Fibroblast of the conjunctiva (primary cell): ENCODE measurements at regions not wholly inside any gene's neighbourhood (a gene's known extent, or its start where the extent isn't known, plus 50 kb on each side); places are given as distances from the start of the nearest gene placed in this dataset.

Experiments
- DNase-seq: peaks from one replicate; pipeline ENCODE4 v3.0.0-alpha.2; 2010; ENCODE audit warnings: low read depth

DNA sequence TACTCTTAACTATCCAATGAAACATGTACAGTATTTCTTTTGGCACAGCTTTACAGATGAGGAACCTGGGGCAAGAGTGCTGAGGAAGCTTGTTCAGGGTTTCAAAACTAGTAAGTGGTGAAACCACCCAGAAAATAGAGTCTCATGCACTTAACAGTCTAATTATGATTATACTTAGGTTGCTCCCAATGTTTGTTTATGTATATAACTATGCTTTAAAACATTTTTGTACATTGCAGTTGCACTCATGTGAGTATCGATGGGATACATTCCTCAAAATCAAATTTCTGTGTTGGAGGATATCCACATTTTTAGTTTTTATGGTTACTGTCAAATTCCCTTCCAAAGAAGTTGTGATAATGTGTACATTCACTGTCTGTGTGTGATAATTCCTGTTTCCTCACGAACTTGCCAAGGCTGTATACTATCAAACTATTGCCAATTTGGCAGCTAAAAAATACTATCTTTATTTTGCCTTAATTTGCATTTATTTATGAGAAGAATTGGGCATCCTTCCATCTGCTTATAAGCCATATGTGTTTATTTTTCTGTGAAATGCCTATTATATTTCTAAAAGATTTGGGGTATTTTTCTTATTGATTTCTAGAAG is 143.9 kb upstream of the SSTR1 start:
- no peak for DNase-seq

DNA sequence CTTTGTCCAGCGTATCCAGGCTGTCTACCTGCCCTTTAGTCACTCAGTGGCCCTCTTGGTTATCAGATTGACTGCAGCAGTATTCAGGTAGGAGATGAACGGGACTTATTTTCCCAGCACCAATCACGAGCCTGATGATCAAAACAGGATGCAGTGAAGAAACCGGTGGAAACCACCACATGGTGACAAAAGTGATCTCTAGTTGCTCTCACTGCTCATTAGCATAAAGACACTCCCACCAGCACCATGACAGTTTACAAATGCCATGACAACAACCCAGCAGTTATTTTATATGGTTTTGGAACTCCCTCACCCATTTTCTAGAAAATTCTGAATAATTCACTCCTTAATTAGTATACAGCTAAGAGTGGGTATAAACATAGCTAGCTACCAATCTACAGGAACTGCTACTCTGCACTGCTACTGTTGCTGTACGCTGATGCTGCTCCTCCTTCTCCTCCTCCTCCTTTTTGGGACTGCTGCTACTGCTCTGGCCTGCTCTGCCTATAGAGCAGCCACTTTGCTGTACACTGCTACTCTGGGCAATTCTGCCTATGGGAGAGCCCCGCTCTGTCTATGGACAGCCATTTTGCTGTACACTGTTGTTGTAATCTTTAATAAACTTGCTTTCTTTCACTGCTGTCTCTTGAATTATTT is 142.5 kb upstream of the SSTR1 start:
- DNase-seq, result no peak

DNA sequence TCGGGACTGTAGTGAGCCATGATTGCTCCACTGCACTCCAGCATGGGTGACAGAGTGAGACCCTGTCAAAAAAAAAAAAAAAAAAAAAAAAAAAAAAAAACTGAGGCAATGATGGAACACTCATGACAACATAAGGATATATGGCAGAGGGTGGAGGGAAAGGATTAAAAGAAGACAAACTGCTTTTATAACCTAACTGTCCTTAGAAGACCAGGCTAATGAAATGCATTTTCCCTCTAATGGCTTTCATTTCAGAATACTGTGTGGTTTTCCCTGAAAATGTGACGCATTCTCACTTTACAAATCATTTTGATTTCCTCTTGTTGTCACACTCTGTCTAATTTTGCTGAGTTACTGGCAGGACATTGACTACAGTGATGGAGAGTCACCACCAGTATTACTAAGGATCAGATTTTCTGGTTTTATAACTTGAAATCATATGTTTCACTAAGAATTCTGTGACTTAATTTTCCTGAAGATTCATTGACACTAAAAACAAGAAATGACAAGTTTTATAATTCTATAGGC is 137.6 kb upstream of the SSTR1 start:
- no peak for DNase-seq

DNA sequence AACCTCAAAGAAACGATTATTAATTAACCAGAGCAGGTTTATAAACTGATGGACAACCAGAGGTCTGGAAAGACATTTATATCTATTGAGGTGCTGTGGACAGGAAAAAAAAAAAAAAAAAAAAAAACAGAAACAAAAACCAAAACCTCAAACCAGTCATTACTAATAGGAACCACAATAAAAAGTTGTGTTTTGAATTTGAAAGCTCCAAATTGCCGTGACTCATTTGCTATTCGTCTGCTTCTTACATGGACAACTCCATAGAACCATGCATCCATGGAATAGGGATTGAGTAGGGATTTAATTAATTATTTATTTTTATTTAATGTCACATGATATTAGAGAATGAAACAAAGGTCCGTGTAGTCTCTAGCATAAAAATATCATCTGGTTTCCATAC is 134.1 kb upstream of the SSTR1 start:
- no peak for DNase-seq

DNA sequence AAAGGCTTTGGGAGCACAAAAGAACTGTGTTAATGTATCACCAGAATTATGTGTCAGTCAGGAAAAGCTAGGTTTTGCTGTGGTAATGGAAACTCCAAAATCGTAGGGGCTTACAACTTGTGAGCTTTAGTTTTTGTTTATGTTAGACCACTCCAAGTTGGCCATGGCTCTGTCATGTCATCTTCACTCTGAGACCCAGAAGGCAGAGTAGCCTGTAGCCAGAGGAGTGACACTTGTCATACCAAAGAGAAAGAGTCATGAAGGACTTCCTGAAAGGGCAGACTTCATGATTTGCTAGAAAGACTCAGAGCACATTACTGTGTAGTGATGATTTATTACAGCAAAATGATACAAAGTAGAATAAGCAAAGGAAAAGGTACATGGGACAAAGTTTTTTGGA is 133.6 kb upstream of the SSTR1 start:
- DNase-seq, result no peak

DNA sequence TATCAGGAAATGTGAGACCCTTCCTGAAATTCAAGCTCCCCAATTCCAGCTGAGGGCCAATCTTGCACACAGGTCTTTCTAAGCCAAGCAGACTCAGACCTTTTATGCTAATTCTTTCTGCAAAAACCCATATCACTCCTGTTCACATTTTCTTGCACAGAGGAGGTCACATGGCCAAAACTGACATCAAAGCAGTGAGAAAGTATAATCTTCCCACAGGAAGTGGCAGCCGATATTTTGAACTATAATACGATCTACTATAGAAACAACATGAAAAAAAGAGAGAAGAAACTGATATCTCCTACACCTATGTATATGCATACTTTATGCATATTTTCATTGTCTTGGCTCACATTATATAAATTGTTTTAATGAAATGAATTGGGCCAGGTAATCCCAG is 132.9 kb upstream of the SSTR1 start:
- DNase-seq, result no peak

DNA sequence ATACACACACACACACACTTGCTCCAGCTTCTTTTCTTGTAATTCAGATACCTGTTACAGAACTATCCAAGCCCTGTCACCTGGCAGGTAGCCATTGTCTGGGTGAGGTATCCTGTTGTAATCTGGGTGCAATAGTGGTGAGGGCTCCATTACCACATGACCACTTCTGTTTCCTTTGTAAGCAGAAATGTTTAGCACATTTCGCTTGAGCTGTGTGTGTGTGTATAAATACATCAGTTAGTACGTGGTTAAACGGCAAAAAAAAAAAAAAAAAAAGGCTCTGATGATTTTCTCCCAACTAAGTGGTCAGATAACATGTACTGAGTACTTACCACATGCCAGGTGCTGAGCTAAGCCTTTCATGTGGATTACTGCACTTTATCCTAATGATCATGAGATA is 129.3 kb upstream of the SSTR1 start:
- no peak for DNase-seq

DNA sequence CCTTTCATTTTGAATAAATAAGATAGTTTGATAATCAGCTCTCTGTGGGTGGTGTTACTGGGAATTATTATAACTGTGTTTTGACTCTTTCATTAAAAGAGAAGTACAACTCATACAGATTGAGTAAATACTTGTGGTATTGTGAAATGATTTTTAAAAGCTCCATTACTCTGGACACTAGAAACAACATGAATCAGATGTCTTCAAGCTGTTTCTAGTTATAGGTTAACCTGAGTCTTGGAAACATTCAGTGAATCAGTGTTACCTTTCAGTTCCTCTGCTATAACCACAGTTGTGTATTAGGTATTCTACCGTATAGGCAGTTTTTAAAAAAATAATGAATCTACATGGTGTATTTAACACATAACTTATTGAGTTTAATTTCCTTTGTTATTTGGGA is 128.4 kb upstream of the SSTR1 start:
- no peak for DNase-seq

DNA sequence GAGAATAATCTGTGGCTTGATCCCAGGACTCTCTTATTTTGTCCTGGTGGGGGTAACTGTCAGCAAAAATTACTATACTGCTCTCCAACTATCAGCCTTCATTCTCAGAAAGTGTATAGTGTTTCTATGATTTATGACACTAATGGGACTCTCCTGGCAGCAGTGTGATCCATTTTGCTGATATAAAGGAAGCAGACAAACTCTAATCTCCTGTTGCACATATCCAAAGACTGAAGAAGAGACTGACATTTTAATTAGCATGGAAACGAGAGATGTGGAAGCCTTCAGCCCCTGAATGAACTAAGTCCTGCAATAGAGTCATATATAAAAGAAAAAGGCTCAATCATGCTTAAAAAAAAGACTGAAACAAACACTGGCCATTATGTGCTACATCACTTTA is 127.8 kb upstream of the SSTR1 start:
- no peak for DNase-seq

DNA sequence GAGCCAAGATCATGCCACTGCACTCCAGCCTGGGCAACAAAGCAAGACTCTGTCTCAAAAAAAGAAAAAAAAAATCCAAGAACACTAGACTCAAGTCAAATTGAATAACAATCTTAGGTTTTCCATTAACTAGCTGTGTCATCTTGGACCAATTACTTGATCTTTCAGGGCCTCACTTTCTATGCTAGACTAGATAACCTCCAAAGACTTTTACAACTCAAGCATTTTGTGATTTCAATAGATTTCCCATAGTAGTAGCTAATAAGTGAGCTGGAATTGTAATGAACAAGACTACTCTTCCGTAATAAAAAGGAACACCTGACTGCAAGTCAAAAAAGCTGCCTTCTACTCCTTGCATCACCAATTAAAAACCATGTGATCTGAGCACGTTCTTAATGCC is 127.0 kb upstream of the SSTR1 start:
- no peak for DNase-seq

DNA sequence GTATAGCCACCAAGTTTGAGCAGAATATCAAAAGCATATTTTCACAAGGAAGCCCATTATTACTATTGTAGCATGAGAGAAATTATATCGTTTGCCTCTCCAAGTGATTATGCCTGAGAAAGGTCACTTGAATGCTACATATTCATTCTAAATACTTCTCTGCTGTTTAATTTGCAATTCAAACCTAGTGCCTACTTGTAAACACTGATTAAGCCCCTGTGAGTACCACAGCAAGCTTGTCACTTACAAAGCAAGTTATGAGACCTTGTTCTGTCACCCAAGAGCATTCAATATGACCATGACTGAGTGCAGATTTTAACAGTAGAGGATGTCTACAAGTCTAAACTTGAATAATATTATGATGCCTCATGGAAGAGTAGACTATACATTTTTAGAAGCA is 124.7 kb upstream of the SSTR1 start:
- DNase-seq, result no peak

DNA sequence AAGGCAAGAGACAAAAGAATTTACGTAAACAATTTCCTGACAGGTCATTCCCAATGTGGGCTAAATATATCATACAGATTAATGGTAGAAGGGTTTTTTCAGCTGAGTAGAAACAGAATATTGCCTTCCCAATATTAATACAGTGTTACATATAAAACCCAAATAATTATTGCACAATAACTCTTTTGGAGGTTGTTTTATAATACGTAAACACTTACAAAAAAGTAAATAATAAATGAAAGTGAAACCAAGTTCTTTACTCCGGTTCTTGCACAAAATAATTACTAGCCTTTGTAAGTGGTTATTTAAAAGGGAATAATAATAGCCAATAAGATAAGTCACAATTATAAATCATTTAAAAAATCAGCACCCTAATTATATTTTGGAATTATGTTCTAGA is 118.6 kb upstream of the SSTR1 start:
- DNase-seq, result no peak

DNA sequence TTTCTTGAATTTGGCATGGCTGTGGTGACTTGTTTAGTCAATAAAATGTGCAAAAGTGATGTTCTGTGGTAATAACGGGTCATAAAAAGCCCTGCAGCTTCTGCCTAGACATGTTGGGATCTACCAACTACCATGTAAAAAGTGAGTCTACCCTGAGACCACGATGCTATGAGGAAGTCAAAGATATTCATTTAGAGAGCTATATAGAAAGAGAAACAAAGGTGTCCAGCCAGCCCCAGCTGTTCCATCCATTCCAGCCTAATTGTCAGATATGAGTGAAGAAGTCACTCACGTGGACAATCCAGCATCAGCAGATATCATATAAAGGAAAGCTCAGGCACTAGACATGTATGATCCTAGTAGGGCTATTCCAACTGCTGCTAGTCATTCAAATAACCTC is 117.2 kb upstream of the SSTR1 start:
- no peak for DNase-seq

DNA sequence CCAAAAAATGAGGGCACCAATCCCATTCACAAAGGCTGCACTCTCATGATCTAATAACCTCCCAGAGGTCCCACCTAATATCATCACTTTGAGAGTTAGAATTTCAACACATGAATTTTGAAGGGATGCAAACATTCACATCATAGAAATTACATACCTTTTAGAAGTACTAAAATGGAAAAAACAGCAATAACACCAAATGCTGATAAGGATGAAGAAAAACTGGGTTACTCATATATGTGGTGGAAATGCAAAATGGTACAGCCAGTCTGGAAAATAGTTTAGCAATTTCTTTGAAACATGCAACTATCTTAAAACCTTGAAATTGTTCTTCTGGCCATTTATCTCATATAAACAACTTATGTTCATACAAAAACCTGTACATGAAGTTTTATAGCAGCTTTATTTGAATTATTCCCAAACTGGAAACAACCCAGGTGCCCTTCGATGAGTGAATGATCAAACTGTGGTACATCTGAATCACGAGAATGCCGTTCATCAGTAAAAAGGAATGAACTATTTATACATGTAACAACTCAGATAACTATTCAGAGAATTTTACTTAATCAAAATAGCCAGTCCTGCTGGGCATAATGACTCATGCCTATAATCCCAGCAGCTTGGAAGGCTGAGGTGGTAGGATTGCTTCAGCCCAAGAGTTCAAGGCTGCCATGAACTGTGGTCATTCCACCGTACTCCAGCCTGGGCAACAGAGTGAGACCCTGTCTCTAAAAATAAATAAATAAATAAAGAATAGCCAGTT is 109.4 kb upstream of the SSTR1 start:
- DNase-seq, result peak; percentile 40

DNA sequence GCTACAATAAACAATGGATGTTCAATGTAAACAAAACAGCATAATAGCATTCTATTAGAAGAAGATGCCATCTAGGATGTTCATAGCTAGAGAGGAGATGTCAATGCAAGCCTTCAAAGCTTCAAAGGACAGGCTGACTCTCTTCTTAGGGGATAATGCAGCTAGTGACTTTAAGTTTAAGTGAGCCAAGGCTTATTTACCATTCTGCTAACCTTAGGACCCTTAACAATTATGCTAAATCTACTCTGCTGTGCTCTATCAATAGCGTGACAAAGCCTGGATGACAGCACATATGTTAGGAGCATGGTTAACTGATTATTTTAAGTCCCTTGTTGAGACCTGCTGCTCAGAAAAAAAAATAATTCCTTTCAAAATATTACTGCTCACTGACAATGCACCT is 106.0 kb upstream of the SSTR1 start:
- no peak for DNase-seq

DNA sequence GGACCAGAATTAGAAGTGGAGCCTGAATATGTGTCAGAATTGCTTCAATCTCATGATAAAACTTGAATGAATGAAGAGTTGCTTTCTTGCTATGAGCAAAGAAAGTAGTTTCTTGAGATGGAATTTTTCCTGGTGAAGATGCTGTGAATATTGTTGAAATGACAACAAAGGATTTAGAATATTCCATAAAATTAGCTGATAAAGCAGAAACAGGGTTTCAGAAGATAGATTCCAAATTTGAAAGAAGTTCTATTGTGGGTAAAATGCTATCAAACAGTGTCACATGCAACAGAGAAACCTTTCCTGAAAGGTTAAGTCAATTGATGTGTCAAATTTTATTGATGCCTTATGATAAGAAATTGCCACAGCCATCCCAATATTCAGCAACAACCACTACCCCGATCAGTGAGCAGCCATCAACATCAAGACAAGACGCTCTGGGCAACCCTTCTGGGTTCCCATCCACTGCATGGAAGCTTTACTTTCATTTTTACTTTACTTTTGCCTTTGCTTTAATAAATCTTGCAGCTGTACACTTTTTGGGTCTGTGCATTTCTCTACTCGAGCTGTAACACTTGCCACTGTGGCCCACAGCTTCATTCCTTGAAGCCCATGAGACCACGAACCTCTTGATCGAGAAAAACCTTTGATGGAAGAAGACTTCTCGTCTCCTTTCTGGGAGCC is 104.0 kb upstream of the SSTR1 start:
- no peak for DNase-seq

DNA sequence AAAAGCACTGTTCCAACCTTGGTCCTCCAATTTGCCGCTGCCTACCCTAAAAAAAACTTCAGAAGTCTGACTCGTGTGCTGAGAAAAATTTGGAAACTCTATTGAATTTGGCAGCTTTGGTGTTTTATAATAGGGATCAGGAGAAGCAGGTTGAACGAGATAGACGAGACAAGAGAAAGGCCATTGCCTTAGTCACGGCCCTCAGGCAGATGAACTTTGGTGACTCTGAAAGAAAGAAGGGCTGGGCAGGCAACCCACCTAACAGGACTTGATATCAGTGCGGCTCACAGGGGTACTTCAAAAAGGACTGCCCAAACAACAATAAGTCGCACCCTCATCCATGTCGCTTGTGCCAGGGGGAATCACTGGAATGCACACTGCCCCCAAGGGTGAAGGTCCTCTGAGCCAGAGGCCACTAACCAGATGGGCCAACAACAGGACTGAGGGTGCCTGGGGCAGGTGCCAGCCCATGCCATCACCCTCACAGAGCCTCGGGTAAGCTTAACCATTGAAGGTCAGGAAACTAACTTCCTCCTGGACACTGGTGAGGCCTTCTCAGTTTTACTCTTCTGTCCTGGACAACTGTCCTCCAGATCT is 102.5 kb upstream of the SSTR1 start:
- no peak for DNase-seq

DNA sequence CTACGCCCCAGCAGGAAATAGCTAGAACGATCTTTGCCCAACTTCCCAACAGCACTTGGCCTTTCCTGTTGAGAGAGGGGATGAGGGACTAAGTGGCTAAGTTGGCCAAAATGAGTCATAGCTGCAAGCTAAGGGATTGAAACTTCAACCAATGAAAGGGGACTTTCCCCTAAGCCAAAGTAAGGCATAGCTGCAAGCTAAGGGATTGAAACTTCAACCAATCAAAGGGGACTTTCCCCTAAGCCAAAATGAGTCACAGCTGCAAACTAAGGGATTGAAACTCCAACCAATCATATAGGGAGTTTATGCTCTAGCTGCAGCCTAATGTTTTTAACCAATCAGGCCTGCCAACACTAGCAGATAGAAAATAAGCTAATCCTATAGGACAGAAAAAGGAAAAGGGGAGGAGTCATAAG is 100.5 kb upstream of the SSTR1 start:
- DNase-seq, result no peak

DNA sequence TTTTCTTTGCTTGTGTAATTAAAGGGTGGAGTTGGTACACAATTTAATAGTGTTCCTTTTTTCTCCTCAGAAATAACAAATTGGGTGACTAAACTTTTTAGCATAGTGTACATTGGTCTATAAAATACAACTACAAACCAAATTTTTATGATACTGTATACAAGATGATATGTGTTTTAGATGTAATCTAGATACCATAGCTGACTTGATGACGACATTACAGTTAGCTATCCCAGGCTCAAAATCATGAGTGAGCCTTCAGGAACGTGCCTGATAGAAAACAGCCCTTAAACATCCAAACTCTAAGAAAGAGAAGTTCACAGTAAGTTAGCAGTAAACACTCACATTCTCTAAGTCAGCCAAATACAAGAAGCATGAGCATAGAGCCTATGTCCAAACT is 99.0 kb upstream of the SSTR1 start:
- no peak for DNase-seq

DNA sequence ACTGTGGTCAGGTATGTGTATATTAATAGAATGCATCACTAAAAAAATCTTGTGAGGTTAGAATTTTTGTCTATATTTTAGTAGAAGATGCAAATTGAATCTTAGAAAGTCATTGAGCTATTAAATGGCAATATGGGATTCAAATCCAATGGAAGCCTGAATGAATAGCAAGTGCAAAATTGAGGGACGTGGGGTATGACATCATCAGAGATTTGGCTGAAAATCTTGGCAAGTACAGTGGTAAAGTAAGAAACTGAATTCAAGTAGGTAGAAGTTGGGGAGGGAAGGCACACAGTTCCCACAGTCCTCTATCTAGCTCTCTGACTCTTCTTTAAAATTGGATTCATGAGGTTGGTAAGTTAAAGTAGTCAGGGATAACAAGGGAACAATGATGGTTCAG is 97.4 kb upstream of the SSTR1 start:
- no peak for DNase-seq

DNA sequence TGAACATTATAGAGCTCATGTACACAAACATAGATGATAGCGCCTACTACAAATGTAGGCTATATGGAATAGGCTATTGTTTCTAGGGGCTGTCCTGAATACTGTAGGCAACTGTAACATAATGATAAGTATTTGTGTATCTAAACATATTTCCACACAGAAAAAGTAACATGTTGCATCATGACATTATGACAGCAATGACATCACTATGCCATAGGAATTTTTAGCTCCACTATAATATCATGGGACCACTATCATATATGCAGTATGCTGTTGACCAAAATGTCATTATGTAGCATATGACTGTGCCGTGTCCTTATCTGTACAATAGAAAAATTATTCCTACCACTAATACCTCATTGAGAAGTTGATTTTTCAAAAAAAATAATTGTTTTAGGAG is 96.7 kb upstream of the SSTR1 start:
- DNase-seq, result no peak

DNA sequence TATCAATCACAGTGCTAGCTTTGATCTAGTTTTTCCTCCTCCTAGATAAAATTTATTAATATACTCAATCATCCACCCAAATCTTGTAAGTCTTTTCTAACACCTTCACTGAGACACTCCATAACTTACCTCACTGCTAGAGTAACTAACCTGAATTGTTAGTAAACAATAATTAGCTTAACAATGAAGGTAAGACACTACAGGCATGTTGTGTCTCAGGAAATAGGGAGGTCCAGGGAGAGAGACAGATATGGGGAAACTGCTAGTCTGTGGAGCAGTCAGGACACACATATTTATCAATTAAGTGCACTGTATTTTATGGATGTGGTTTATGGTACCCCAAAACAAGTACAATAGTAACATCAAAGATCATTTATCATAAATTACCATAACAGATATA is 94.2 kb upstream of the SSTR1 start:
- DNase-seq, result no peak
